ENCODE measurements at regions not wholly inside any gene's neighbourhood (a gene's known extent, or its start where the extent isn't known, plus 50 kb on each side); places are given as distances from the start of the nearest gene placed in this dataset.

GRCh38 chr12:77535734-77536133 lies 295.0 kb upstream of the NAV3 start:
- no peak for DNase-seq
- intact Hi-C loops (cut with micrococcal nuclease) = no loop called here
- ATAC-seq = no peak

GRCh38 chr12:77531912-77532311 lies 298.8 kb upstream of the NAV3 start:
- ATAC-seq (no peak), DNase-seq (no peak)
- intact Hi-C loops (cut with micrococcal nuclease) = no loop called here

DNA sequence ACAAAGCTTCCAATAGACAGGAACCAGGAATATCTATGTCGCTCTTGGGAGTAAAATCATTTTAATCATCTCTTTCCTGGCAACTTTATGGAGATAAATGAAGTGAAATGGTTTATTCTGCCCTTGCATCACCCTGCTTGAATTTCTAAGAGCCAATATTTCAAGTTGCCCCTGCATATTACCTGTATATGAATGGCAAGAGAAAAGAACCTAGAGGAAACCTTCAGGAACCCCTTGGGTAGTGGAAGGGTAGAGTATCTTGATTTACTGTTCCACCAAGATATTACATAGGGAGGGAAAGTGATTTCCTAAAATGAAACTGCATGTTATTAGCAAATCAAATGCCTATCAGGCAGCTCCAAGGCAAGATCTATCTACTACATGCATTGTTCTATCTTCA lies 308.4 kb upstream of the NAV3 start:
- intact Hi-C loops (cut with micrococcal nuclease) = no loop called here
- ATAC-seq (no peak), DNase-seq (no peak)

DNA sequence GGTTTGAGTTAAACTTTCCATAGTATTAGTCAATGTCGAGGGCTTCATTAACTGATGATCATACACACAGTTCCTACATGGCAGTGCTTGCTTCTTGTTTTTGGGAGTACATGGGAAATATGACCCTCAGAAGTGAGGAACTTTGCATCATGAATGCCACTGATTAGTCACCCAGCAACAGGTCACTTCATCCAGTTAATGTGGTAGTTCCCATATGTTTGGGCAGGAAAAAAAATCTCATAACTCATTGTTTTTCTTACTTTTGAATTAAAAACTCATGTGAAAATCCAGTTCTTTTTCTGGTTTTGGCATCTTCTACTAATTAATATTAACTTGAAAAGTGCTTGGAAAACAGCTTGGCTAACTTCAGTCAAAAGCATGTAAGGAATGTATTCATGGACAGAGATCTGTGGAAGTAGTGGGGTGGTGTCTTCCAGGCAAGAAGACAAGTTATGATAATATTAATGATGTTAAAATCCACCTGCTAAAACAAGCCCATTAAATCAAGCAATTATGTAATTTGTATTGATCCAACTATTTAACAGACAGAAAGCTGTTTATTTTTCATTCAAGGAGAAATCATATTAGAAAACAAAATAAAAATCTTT lies 309.1 kb upstream of the NAV3 start:
- intact Hi-C loops (cut with micrococcal nuclease) = no loop called here
- ATAC-seq = no peak
- DNase-seq = no peak

DNA sequence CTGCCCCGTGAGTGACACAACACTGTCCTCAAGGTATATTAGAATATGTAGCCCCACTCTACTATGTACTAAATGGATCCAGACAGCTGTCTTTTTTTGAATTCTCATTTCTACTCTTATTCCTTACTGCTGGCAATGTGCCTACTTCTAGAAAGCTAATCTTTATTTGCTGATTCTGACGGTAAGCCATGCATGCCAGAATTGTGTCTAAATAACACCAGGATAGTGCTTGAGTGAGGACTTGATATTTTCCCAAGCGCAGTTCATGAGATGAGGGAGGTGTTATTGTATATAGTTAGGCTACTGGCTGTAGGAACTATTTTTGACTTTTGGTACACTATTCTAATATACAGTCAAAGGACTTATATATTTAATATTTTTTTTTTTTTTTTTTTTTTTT lies 316.2 kb upstream of the NAV3 start:
- ATAC-seq (no peak), DNase-seq (no peak)
- intact Hi-C loops (cut with micrococcal nuclease) = no loop called here

DNA sequence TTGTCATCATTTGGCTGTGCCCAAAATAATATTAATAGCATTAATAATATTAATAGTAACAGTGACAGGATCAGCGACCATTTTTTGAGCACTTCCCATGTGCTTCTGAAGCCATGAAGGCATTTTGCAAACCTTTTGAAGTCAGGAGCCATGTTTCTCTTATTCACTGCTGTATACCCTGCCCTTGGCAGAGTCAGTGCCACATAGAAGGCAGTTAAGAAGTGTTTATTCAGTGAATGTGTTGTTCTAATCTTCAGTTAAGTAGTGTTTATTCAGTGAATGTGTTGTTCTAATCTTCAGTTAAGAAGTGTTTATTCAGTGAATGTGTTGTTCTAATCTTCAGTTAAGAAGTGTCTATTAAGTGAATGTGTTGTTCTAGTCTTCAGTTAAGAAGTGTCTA lies 319.7 kb upstream of the NAV3 start:
- DNase-seq = no peak
- intact Hi-C loops (cut with micrococcal nuclease) = no loop called here

GRCh38 chr12:77504466-77504865 lies 326.2 kb upstream of the NAV3 start:
- ATAC-seq = no peak
- intact Hi-C loops (cut with micrococcal nuclease) = no loop called here

More for the DNA sequence above, 319.7 kb upstream of the NAV3 start:
- ATAC-seq = no peak

GRCh38 chr12:77500089-77500488 lies 330.6 kb upstream of the NAV3 start:
- intact Hi-C loops (cut with micrococcal nuclease) = no loop called here
- no peak for ATAC-seq

More at GRCh38 chr12:77504466-77504865, 326.2 kb upstream of the NAV3 start:
- no peak for DNase-seq

DNA sequence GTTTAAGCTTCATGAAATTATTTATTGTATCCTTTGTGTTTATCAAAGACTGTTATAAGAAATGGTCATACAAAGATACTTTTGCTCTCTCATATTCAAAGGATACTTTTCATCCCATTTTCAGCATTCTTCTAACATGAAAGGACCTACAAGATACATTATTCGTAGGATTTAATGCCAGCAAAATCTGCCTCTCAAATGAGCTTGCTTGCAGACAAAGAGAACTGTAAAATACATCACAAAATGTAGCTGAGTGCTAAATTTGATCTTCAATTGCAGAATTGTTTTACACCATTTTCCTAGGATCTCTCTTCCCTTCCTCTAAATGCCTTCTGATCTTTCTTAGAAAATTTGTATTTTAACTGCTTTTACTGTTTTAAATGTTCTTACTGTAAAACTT lies 333.0 kb upstream of the NAV3 start:
- DNase-seq = no peak

More at GRCh38 chr12:77500089-77500488, 330.6 kb upstream of the NAV3 start:
- DNase-seq = no peak

DNA sequence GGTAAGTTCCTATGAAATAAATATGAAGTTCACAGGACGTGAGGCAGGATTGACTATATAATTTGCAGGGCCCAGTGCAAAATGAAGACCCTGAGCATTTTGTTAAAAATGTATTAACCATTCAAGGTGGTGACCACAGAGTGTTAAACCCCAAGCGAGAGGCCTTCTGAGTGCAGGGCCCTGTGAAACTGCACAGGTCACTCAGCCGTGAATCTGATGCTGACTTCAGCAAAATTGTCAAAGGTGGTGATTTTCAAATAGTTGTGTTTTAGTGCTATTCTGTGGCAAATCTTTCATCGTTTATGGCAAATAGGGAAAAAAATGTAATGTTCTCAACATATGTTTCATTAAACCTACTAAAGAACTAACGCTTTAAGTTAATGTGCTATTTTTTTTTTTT lies 334.0 kb upstream of the NAV3 start:
- DNase-seq (no peak), ATAC-seq (no peak)
- intact Hi-C loops (cut with micrococcal nuclease) = no loop called here

More for the DNA sequence above, 333.0 kb upstream of the NAV3 start:
- ATAC-seq = no peak
- intact Hi-C loops (cut with micrococcal nuclease) = no loop called here

DNA sequence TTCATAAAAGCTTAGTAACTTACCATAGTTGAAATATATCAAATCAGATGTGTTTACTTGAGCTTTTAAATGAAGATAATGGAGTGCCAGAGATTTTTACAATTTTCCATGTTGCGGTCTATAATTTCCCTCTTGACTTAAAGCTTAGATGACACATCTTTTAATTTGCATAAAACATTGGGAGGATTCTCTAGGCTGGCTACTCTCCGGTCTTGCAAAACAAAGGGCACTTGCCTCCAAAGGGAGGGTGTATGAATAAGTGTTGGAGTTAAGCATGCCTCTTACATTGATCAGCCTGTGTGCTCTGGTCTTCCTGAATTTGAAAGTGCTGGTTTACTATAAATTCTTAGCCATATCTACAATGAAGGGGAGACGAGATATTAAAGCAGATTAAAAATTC lies 336.4 kb upstream of the NAV3 start:
- DNase-seq (no peak), ATAC-seq (no peak)
- intact Hi-C loops (cut with micrococcal nuclease) = no loop called here

DNA sequence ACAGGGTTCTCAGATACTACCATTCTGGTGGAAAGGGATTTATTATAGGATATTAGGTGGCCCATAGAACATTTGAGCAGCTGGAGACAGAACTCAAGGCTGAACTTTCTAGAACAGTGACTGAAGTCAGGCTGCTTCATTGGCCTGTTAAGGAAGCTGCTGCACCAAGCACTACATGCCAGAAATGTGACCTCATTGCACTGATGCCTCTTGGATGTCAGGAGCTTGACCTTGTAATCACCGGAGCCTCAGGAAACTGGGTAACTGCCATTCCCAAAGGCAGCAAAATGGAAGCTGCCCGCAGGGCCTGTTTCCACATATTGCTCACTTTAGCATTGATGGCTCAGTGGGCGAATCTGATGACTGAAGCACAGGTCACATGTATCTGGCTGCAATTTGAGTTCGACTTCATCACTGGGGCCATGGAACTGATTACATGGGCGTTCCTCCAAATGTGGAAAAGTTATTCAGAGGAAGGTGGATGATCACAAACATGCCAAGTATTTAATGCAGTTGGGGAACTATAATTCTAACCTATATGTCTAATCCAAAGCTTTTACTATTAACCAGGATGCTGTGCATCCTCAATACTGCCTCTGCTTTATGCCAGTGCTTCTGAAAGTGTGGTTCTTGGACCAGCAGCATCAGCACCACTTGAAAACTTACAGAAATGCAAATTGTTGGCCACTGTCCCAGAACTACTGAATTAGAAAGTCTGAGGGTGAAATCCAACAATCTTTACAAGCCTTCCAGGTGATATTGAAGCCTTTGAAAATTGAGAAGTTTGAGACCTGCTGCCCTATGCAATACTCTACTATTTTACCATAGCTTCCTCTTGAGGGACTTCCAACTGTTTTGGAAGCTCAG lies 337.2 kb upstream of the NAV3 start:
- ATAC-seq = peak; percentile 36
- intact Hi-C loops (cut with micrococcal nuclease) = no loop called here
- no peak for DNase-seq

DNA sequence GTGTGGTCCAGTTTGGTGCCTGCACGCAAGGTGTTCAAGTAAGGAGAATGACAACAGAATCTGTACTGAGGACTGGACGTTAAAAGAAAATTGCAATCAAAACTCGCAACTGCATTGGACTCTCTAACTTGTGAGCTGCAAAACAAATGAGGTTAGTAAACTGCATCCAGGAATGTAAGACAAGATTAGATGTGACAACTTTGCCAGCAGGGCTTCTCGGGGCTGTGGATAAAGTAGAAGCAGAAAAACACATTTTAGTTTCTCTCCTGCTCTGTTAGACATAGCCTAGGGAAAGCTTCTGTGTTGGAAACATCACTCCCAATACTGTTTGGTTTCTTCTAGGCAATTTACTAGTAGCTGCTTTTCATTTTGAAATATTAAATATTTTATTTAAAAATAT lies 338.2 kb upstream of the NAV3 start:
- ATAC-seq (no peak), DNase-seq (no peak)
- intact Hi-C loops (cut with micrococcal nuclease) = no loop called here

GRCh38 chr12:77489331-77489970 lies 341.2 kb upstream of the NAV3 start:
- intact Hi-C loops (cut with micrococcal nuclease) = no loop called here
- no peak for DNase-seq

GRCh38 chr12:77488041-77488620 lies 342.6 kb upstream of the NAV3 start:
- ATAC-seq (no peak), DNase-seq (no peak)
- intact Hi-C loops (cut with micrococcal nuclease) = no loop called here

More at GRCh38 chr12:77489331-77489970, 341.2 kb upstream of the NAV3 start:
- ATAC-seq = no peak

GRCh38 chr12:77486872-77487271 lies 343.8 kb upstream of the NAV3 start:
- DNase-seq (no peak), ATAC-seq (no peak)
- intact Hi-C loops (cut with micrococcal nuclease) = no loop called here

DNA sequence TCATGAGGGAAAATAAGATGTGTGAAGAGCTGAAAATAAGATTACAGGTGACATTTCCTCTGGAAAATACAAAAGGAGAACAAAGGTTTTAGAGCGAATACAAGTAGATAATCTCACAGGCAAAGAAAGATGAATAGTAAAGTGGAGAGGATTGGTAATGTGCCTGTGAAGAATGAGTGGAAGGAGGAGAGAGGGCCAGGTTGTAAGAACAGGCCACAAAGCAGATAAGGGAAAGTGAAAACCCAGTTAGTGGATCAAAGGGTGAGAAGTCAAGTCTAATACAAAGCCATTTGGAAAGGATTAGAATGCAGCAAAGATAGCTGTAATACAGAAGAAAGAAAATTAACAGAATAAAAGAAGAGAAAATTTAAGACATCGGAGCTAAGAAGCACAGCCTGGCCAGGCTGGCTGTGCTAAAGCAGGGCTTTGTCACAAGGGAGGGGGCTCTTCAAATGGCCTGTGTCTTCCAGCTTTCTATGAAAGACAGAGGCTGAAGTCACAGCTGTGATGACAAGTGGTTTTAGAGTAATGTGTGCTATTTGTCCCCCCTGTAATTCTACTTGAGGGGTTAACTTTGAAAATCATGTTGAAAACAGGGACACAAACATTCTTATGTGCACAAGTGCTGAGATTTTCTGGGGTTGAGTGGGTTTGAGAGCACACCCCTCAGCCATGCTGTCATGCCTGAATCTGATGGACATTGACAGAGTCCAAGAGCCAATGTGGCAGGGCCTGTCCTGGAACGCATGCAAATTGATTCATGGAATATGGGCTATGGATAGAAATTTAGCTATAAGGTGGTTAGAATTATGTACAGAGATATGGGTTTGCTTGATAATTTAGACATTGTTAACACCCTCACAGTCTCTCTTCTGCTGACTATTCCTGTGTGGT lies 344.5 kb upstream of the NAV3 start:
- no peak for ATAC-seq
- no peak for DNase-seq
- intact Hi-C loops (cut with micrococcal nuclease) = no loop called here

DNA sequence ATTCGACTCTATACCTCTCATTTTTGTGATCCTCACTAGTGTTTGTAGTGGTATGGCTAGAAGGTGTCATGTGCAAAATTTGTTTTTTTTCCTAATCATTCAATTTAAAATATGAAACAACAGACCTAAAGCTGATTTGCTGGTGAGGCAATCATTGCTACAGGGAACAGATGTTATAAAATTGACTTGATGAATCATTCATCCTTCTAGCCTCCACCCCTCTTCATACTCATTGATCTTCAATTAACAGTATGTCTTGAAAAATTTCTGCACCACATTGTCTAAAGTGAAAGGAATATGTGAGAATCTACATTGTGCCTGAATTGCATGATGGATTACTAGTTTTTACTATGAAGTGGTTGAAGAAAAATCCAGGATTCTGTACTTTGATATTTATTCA lies 349.0 kb upstream of the NAV3 start:
- intact Hi-C loops (cut with micrococcal nuclease) = no loop called here
- DNase-seq = no peak
- no peak for ATAC-seq

DNA sequence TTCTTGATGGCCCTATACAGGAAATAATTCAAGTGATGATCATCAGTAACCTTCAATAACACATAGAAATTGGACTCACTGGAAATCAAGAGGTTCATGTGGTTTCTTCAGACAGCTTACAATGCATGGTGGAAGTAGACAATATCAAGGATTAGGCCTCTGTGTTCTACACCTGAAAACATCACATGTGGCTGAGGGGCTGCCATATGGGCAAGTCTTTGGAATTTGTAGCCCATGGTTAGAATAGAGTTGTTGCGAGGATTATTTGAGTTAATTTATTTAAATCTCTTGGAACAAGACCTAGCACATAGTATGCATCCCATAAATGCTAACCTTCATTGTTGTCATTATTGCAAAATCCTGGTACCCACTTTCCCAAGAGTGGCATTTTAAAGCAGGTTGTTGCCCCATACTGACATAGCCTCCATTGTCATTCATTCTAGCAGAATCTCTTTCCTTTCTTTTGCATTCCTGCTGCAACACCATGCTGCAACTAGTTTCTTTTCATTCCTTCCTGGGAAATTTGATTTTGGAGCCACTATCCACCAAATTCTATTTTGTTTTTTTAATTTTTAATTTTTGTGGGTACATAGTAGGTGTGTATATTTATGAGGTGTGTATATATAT lies 352.7 kb upstream of the NAV3 start:
- ATAC-seq (no peak), DNase-seq (no peak)
- intact Hi-C loops (cut with micrococcal nuclease) = no loop called here

Data from left ventricle myocardium superior (tissue), 1 donor.